NCI-H526 (cell line): ENCODE measurements at regions not wholly inside any gene's neighbourhood (a gene's known extent, or its start where the extent isn't known, plus 50 kb on each side); places are given as distances from the start of the nearest gene placed in this dataset.
A peak's percentile ranks its signal among the peaks of the same experiment; 100 is the strongest.
"Not testable (repeated sequence)": the region's sequence is repeated elsewhere in the genome, so short reads cannot be mapped to it uniquely, and the experiment has no call there.

Experiments used
- DNase-seq, 2 experiments: peaks; one replicate each; lab custom pipeline; 2025; lab: John Stamatoyannopoulos, UW

- peak in 1 of 2 experiments; percentile 42 for DNase-seq
Measured at GRCh38 chr9:97103613-97104383, 64.9 kb upstream of the CTSV start.

GRCh38 chr9:97099540-97099939 lies 60.6 kb upstream of the CTSV start:
- DNase-seq, result not testable (repeated sequence)

GRCh38 chr9:97096793-97097192 lies 57.9 kb upstream of the CTSV start:
- DNase-seq, result no peak

GRCh38 chr9:97089361-97089760 lies 50.4 kb upstream of the CTSV start:
- DNase-seq, result not testable (repeated sequence)
